CD4-positive, alpha-beta T cell (primary cell): ENCODE measurements at regions not wholly inside any gene's neighbourhood (a gene's known extent, or its start where the extent isn't known, plus 50 kb on each side); places are given as distances from the start of the nearest gene placed in this dataset.

Source experiments
- ATAC-seq: fragments of 200-7000 bp; cut with Tn5 transposase; one replicate; pipeline ENCODE4 v1.10.0; 2022; ENCODE audit warnings: mild to moderate bottlenecking; ENCODE audit not compliant: poor library complexity
- CTCF ChIA-PET: fragments of 350-600 bp; sonication (Branson Sonifier 250); formaldehyde crosslinking; loops from one replicate; lab custom pipeline; 2021; ENCODE audit warnings: antibody characterized with exemption, inconsistent platforms; lab: Charles Lee
- POLR2A ChIA-PET: fragments of 350-600 bp; sonication (Branson Sonifier 250); formaldehyde crosslinking; loops from one replicate; lab custom pipeline; 2021; ENCODE audit warnings: antibody characterized with exemption, inconsistent platforms; lab: Charles Lee
- DNase-seq, 14 experiments: peaks; one replicate each; pipeline ENCODE4 v3.0.0-alpha.2; 2013 to 2020; ENCODE audit warnings: mixed read lengths in 2 of 14
- H3K27ac ChIP-seq, 2 donors: one replicate each; pipeline versions ENCODE4 v1.5.1 to v1.7.0; 2013; ENCODE audit warnings: low read length in 2 of 2, low read depth in 1 of 2, mild to moderate bottlenecking in 1 of 2
- H3K27me3 ChIP-seq, 2 experiments: 1 replicate in 1 of 2; 2 replicates in 1 of 2; pipeline versions ENCODE4 v1.6.1 to v1.7.0; 2013; ENCODE audit warnings: low read length in 2 of 2, control low read depth in 1 of 2, mild to moderate bottlenecking in 1 of 2, moderate library complexity in 1 of 2; ENCODE audit not compliant: insufficient read depth in 2 of 2, control insufficient read depth in 1 of 2
- H3K36me3 ChIP-seq: one replicate; pipeline ENCODE4 v1.6.1; 2013; ENCODE audit warnings: low read length, control low read depth; ENCODE audit not compliant: insufficient read depth
- H3K4me1 ChIP-seq: one replicate; pipeline ENCODE4 v1.6.1; 2013; ENCODE audit warnings: low read length, control low read depth; ENCODE audit not compliant: insufficient read depth
- H3K4me3 ChIP-seq: one replicate; pipeline ENCODE4 v1.5.1; 2013; ENCODE audit warnings: mild to moderate bottlenecking, low read length, moderate library complexity
- H3K9me3 ChIP-seq, 2 experiments: 1 replicate in 1 of 2; 2 replicates in 1 of 2; pipeline versions ENCODE4 v1.6.1 to v1.7.0; 2013; ENCODE audit warnings: low read length in 2 of 2, mild to moderate bottlenecking in 2 of 2, control low read depth in 1 of 2, moderate library complexity in 1 of 2; ENCODE audit not compliant: control insufficient read depth in 1 of 2, insufficient read depth in 1 of 2
- H3K27ac Mint-ChIP-seq: one replicate; pipeline ENCODE4 v1.8.0; 2020; ENCODE audit warnings: mixed read lengths
- H3K27me3 Mint-ChIP-seq: one replicate; pipeline ENCODE4 v1.8.0; 2021; ENCODE audit warnings: mixed read lengths
- H3K36me3 Mint-ChIP-seq: one replicate; pipeline ENCODE4 v1.8.0; 2021; ENCODE audit warnings: low read depth, mixed read lengths
- H3K4me1 Mint-ChIP-seq: one replicate; pipeline ENCODE4 v1.8.0; 2021; ENCODE audit warnings: low read depth, mixed read lengths
- H3K4me3 Mint-ChIP-seq: one replicate; pipeline ENCODE4 v1.8.0; 2020; ENCODE audit warnings: mild to moderate bottlenecking, mixed read lengths
- H3K9me3 Mint-ChIP-seq: one replicate; pipeline ENCODE4 v1.8.0; 2020; ENCODE audit warnings: mixed read lengths
- intact Hi-C, 2 experiments: fragments of 100-400 bp; cut with DNase I in 1 of 2; cut with micrococcal nuclease in 1 of 2; formaldehyde crosslinking; loops; one replicate each; pipeline versions ENCODE4 v1.15.1 to v1.9.0; 2023 to 2025; cut with DNase I, micrococcal nuclease
- TF ChIP-seq, protein P1 (sequence below): fragments of 200-600 bp; IDR thresholded peaks from one replicate; pipeline ENCODE4 v1.8.0; 2022; ENCODE audit warnings: antibody characterized with exemption, mild to moderate bottlenecking

- TF ChIP-seq, protein P1, sequence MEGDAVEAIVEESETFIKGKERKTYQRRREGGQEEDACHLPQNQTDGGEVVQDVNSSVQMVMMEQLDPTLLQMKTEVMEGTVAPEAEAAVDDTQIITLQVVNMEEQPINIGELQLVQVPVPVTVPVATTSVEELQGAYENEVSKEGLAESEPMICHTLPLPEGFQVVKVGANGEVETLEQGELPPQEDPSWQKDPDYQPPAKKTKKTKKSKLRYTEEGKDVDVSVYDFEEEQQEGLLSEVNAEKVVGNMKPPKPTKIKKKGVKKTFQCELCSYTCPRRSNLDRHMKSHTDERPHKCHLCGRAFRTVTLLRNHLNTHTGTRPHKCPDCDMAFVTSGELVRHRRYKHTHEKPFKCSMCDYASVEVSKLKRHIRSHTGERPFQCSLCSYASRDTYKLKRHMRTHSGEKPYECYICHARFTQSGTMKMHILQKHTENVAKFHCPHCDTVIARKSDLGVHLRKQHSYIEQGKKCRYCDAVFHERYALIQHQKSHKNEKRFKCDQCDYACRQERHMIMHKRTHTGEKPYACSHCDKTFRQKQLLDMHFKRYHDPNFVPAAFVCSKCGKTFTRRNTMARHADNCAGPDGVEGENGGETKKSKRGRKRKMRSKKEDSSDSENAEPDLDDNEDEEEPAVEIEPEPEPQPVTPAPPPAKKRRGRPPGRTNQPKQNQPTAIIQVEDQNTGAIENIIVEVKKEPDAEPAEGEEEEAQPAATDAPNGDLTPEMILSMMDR: no peak
- Mint-ChIP-seq H3K27me3 (no peaks in the 10 kb centered on the region), H3K9me3 (no peaks in the 10 kb centered on the region), H3K4me3 (no peak overlapping the region), H3K27ac (no peak overlapping the region), H3K4me1 (no peaks in the 10 kb centered on the region), H3K36me3 (no peaks in the 10 kb centered on the region)
- no peak for ATAC-seq
- H3K36me3 ChIP-seq: no peaks in the 10 kb centered on the region
- intact Hi-C loops: no loop called here
- no peak overlapping the region for H3K27ac ChIP-seq
- POLR2A ChIA-PET: no interaction called here
- no peaks in the 10 kb centered on the region for H3K9me3 ChIP-seq
- H3K4me1 ChIP-seq: no peaks in the 10 kb centered on the region
- H3K4me3 ChIP-seq: no peak overlapping the region
- no peaks in the 10 kb centered on the region for H3K27me3 ChIP-seq
- CTCF ChIA-PET: no interaction called here
- DNase-seq: no peak
Measured at GRCh38 chr15:93452537-93453211, 363.7 kb upstream of the RGMA start.

GRCh38 chr15:93451822-93452221 lies 362.8 kb upstream of the RGMA start:
- ATAC-seq: no peak
- Mint-ChIP-seq H3K27ac (no peak overlapping the region), H3K9me3 (no peaks in the 10 kb centered on the region), H3K4me1 (no peaks in the 10 kb centered on the region), H3K27me3 (no peaks in the 10 kb centered on the region), H3K4me3 (no peak overlapping the region), H3K36me3 (no peaks in the 10 kb centered on the region)
- TF ChIP-seq, protein P1: no peak
- no peaks in the 10 kb centered on the region for H3K4me1 ChIP-seq
- no peaks in the 10 kb centered on the region for H3K36me3 ChIP-seq
- no peak overlapping the region for H3K27ac ChIP-seq
- no peak overlapping the region for H3K4me3 ChIP-seq
- no peak for DNase-seq
- ChIA-PET POLR2A (no interaction called here), CTCF (no interaction called here)
- H3K27me3 ChIP-seq: no peaks in the 10 kb centered on the region
- intact Hi-C loops: no loop called here
- no peaks in the 10 kb centered on the region for H3K9me3 ChIP-seq

DNA sequence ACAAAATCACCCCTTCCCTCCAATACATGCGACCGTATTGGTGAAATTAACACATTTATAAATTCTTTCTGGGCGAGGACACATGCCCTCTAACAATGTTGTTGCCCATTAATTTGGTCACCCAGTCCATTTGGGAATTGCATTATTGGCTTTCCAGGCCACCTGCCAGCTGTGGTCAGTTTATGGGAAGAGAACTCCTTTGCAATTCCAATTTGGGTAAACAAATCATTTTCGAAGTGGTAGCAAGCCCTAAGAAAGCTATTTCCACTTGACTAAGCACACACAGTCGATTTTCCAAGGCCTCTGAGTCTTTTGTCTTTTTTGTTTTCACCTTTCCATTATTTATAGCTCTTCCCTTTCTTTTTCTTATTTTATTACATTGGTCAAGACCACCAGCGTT lies 362.3 kb upstream of the RGMA start:
- Histone ChIP-seq H3K4me3 (no peak overlapping the region), H3K27me3 (no peaks in the 10 kb centered on the region), H3K36me3 (no peaks in the 10 kb centered on the region), H3K27ac (no peak overlapping the region), H3K9me3 (no peaks in the 10 kb centered on the region), H3K4me1 (no peaks in the 10 kb centered on the region)
- H3K4me3 Mint-ChIP-seq: no peak overlapping the region
- no peak overlapping the region for H3K27ac Mint-ChIP-seq
- no peaks in the 10 kb centered on the region for H3K36me3 Mint-ChIP-seq
- H3K9me3 Mint-ChIP-seq: no peaks in the 10 kb centered on the region
- no peaks in the 10 kb centered on the region for H3K4me1 Mint-ChIP-seq
- TF ChIP-seq, protein P1: no peak
- intact Hi-C loops: no loop called here
- ATAC-seq (no peak), DNase-seq (no peak)
- ChIA-PET CTCF (no interaction called here), POLR2A (no interaction called here)
- no peaks in the 10 kb centered on the region for H3K27me3 Mint-ChIP-seq
